ENCODE measurements at regions not wholly inside any gene's neighbourhood (a gene's known extent, or its start where the extent isn't known, plus 50 kb on each side); places are given as distances from the start of the nearest gene placed in this dataset.
"Not testable (repeated sequence)": the region's sequence is repeated elsewhere in the genome, so short reads cannot be mapped to it uniquely, and the experiment has no call there.

DNA sequence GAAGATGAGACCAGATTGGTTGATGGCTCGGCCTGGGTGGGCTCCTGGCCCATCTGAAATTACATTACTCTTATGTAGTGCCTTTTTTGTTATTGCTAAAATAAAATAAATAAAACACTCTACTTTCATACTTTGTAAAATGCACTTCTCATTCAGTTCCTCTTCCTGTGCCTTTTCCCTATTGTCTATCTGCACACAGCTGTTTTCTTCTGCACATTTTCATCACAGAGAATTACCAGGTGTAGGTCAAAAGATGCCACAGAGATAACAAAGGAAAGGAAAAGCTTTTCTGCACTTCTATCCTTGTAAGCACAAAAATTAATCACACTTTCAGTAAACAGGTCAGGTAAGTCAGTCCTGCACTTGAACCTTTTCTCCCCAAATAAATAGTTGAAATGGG is 265.1 kb downstream of the BTG1 start:
- TF ChIP-seq, protein P1, sequence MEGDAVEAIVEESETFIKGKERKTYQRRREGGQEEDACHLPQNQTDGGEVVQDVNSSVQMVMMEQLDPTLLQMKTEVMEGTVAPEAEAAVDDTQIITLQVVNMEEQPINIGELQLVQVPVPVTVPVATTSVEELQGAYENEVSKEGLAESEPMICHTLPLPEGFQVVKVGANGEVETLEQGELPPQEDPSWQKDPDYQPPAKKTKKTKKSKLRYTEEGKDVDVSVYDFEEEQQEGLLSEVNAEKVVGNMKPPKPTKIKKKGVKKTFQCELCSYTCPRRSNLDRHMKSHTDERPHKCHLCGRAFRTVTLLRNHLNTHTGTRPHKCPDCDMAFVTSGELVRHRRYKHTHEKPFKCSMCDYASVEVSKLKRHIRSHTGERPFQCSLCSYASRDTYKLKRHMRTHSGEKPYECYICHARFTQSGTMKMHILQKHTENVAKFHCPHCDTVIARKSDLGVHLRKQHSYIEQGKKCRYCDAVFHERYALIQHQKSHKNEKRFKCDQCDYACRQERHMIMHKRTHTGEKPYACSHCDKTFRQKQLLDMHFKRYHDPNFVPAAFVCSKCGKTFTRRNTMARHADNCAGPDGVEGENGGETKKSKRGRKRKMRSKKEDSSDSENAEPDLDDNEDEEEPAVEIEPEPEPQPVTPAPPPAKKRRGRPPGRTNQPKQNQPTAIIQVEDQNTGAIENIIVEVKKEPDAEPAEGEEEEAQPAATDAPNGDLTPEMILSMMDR (conservative IDR thresholded peaks at IDR 0.05) = no peak
- no peak for TF ChIP-seq EZH2 (IDR thresholded peaks at IDR 0.05; ENCODE audit: low read depth)
- intact Hi-C loops (cut with micrococcal nuclease; ENCODE audit: unreplicated experiment) = no loop called here

DNA sequence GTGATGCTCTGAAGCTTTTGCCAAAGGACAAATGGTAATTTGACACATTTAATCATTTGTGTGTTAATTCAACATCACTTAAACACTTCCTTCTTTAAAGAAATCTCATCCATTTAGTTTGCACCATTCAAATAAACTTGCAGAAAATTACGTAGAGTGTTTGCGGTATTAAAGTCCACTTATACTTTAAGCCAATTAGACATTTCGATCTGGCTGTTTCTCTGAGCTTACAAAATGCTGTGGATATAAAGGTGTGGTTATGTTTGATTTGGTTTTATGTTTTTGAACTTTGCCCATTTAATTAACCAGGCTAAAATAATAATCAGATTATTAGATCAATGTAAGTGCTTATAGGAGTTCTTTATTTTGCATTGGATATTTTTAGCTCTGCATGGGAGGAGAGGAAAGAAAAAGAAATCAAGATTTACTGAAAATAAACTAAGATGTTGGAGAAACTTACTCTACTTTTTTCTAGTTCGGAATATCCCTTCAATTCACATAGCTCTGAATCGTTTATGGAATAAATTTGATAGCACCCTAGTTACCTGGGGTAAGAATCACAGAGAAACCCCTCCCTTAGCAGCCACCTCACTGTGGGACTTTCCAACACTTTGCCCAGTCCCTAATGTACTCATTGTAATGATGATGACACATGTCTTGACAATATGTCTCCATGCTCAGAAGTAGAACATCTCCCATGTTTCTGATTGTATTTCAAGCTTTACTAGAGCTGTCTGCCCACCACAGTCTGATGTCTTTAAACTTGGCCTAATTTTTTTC is 268.0 kb downstream of the BTG1 start:
- ChIA-PET POLR2A (ENCODE audit: unreplicated experiment) (interaction anchor here (0.7 kb wide), 1 partner anchor 194 kb away, joined by 3 read pairs; no protein-coding TSS in a partner anchor), CTCF (no interaction called here)
- Histone ChIP-seq H3F3A (ENCODE audit: insufficient read depth, low read depth) (no peaks in the 10 kb centered on the region), H3K36me3 (ENCODE audit: low read depth) (no peaks in the 10 kb centered on the region), H3K27me3 (ENCODE audit: insufficient read depth, low read depth) (no peaks in the 10 kb centered on the region), H2AFZ (no peak overlapping the region), H3K79me2 (ENCODE audit: low read depth) (no peaks in the 10 kb centered on the region), H3K9me3 (ENCODE audit: insufficient read depth, low read depth) (no peaks in the 10 kb centered on the region), H3K4me1 (replicated peaks; ENCODE audit: insufficient read depth) (no peaks in the 10 kb centered on the region), H3K9me2 (ENCODE audit: insufficient read depth) (no peaks in the 10 kb centered on the region), H3K27ac (no peak overlapping the region), H3K4me3 (no peak overlapping the region), H3K4me2 (no peak overlapping the region), H4K20me1 (ENCODE audit: insufficient read depth) (no peaks in the 10 kb centered on the region)
- intact Hi-C loops (cut with micrococcal nuclease; ENCODE audit: unreplicated experiment) = no loop called here
- BruUV-seq (replicated peaks) = no TSS peak
- no peak for DNase-seq
- no peak for TF ChIP-seq EZH2 (IDR thresholded peaks at IDR 0.05; ENCODE audit: low read depth)
- TF ChIP-seq, protein P1 (conservative IDR thresholded peaks at IDR 0.05) = no peak

More for the DNA sequence above, 265.1 kb downstream of the BTG1 start:
- Histone ChIP-seq H3K27ac (no peak overlapping the region), H3F3A (ENCODE audit: insufficient read depth, low read depth) (no peaks in the 10 kb centered on the region), H3K4me3 (no peak overlapping the region), H3K4me1 (replicated peaks; ENCODE audit: insufficient read depth) (peaks cover 7% of the 10 kb centered on the region), H3K9me2 (ENCODE audit: insufficient read depth) (no peaks in the 10 kb centered on the region), H3K36me3 (ENCODE audit: low read depth) (no peaks in the 10 kb centered on the region), H2AFZ (no peak overlapping the region), H3K9me3 (ENCODE audit: insufficient read depth, low read depth) (no peaks in the 10 kb centered on the region), H3K79me2 (ENCODE audit: low read depth) (no peaks in the 10 kb centered on the region), H3K4me2 (no peak overlapping the region), H4K20me1 (ENCODE audit: insufficient read depth) (no peaks in the 10 kb centered on the region), H3K27me3 (ENCODE audit: insufficient read depth, low read depth) (no peaks in the 10 kb centered on the region)
- ChIA-PET POLR2A (ENCODE audit: unreplicated experiment) (no interaction called here), CTCF (no interaction called here)
- BruUV-seq (replicated peaks) = no TSS peak
- no peak for DNase-seq

DNA sequence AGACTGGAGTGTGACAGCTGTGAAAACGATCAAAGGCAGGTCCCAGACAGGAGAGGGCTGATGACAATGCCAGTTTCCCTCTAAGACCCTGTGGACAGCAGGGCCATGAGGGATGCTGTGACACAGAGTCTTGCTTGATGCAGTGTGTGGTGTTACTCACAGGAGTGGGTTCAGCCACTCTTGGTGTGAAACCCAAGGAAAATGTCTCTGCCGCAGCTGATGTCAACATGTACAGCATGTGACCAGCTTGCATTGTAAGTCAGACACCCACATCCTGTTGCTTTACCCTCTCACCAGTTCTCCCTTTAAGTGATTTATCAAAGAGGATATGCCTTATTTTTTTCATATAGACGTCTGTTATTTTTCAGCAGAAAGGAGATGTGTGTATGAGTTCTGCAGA is 268.6 kb downstream of the BTG1 start:
- no peak overlapping the region for H3K4me3 ChIP-seq
- no peaks in the 10 kb centered on the region for H3K79me2 ChIP-seq (ENCODE audit: low read depth)
- TF ChIP-seq, protein P1 (conservative IDR thresholded peaks at IDR 0.05) = no peak
- TF ChIP-seq EZH2 (IDR thresholded peaks at IDR 0.05; ENCODE audit: low read depth) = no peak
- ChIA-PET CTCF (no interaction called here), POLR2A (ENCODE audit: unreplicated experiment) (no interaction called here)
- H4K20me1 ChIP-seq (ENCODE audit: insufficient read depth) = no peaks in the 10 kb centered on the region
- H3K9me3 ChIP-seq (ENCODE audit: insufficient read depth, low read depth) = no peaks in the 10 kb centered on the region
- DNase-seq = no peak
- no peak overlapping the region for H3K4me2 ChIP-seq
- BruUV-seq (replicated peaks) = no TSS peak
- intact Hi-C loops (cut with micrococcal nuclease; ENCODE audit: unreplicated experiment) = no loop called here
- no peaks in the 10 kb centered on the region for H3K9me2 ChIP-seq (ENCODE audit: insufficient read depth)
- H3K36me3 ChIP-seq (ENCODE audit: low read depth) = no peaks in the 10 kb centered on the region
- H3F3A ChIP-seq (ENCODE audit: insufficient read depth, low read depth) = no peaks in the 10 kb centered on the region
- H3K4me1 ChIP-seq (replicated peaks; ENCODE audit: insufficient read depth) = no peaks in the 10 kb centered on the region
- no peaks in the 10 kb centered on the region for H3K27me3 ChIP-seq (ENCODE audit: insufficient read depth, low read depth)
- no peak overlapping the region for H2AFZ ChIP-seq
- no peak overlapping the region for H3K27ac ChIP-seq

DNA sequence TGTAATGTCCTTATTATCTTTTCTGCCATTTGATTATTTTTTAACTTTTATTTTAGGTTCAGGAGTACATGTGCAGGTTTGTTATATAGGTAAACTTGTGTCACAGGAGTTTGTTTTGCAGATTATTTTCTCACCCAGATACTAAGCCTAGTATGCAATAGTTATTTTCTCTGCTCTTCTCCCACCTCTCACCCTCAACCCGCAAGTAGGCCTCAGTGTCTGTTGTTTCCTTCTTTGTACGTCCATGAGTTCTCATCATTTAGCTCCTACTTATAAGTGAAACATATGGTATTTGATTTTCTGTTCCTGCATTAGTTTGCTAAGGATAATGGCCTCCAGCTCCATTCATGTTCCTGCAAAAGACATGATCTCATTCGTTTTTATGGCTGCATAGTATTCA is 270.0 kb downstream of the BTG1 start:
- CTCF ChIA-PET; H3K27ac ChIP-seq; H3K4me1 ChIP-seq (replicated peaks; ENCODE audit: insufficient read depth); H2AFZ ChIP-seq; H3K27me3 ChIP-seq (ENCODE audit: insufficient read depth, low read depth); H3F3A ChIP-seq (ENCODE audit: insufficient read depth, low read depth); DNase-seq; BruUV-seq (replicated peaks); H3K9me3 ChIP-seq (ENCODE audit: insufficient read depth, low read depth); H3K4me2 ChIP-seq; H3K4me3 ChIP-seq; H4K20me1 ChIP-seq (ENCODE audit: insufficient read depth); intact Hi-C loops (cut with micrococcal nuclease; ENCODE audit: unreplicated experiment); H3K9me2 ChIP-seq (ENCODE audit: insufficient read depth); H3K79me2 ChIP-seq (ENCODE audit: low read depth); H3K36me3 ChIP-seq (ENCODE audit: low read depth): not testable (repeated sequence)
- POLR2A ChIA-PET (ENCODE audit: unreplicated experiment) = interaction anchor here (0.7 kb wide), 1 partner anchor 784 kb away, joined by 5 read pairs; no protein-coding TSS in a partner anchor

Data from PC-9 (cell line).